Natural killer cell (primary cell): ENCODE measurements at regions not wholly inside any gene's neighbourhood (a gene's known extent, or its start where the extent isn't known, plus 50 kb on each side); places are given as distances from the start of the nearest gene placed in this dataset.
"Not testable (repeated sequence)": the region's sequence is repeated elsewhere in the genome, so short reads cannot be mapped to it uniquely, and the experiment has no call there.

ENCODE experiments used
- ATAC-seq, 3 donors: fragments of 150-1000 bp in 2 of 3; fragments of 200-7000 bp in 1 of 3; cut with Tn5 transposase; 1 replicate in 1 of 3; 2 replicates in 2 of 3; pipeline ENCODE4 v1.10.0; 2021; ENCODE audit warnings: mild to moderate bottlenecking in 2 of 3, moderate library complexity in 2 of 3
- DNase-seq, 2 donors: peaks; one replicate each; pipeline versions ENCODE4 v3.0.0 to v3.0.0-alpha.2; 2013 to 2021; ENCODE audit warnings: mixed read lengths in 1 of 2
- H3K27ac ChIP-seq: one replicate; pipeline ENCODE4 v1.5.1; 2013; ENCODE audit warnings: mild to moderate bottlenecking, low read length
- H3K27me3 ChIP-seq: one replicate; pipeline ENCODE4 v1.6.1; 2013; ENCODE audit warnings: low read length; ENCODE audit not compliant: control insufficient read depth, insufficient read depth
- H3K36me3 ChIP-seq: one replicate; pipeline ENCODE4 v1.6.1; 2013; ENCODE audit warnings: low read length; ENCODE audit not compliant: control insufficient read depth, insufficient read depth
- H3K4me1 ChIP-seq: one replicate; pipeline ENCODE4 v1.6.1; 2013; ENCODE audit warnings: low read length; ENCODE audit not compliant: control insufficient read depth, insufficient read depth
- H3K4me3 ChIP-seq: one replicate; pipeline ENCODE4 v1.5.1; 2013; ENCODE audit warnings: low read length
- H3K9me3 ChIP-seq: one replicate; pipeline ENCODE4 v1.6.1; 2013; ENCODE audit warnings: low read length; ENCODE audit not compliant: control insufficient read depth, insufficient read depth
- H3K27ac Mint-ChIP-seq, 2 donors: one replicate each; pipeline ENCODE4 v1.8.0; 2022; ENCODE audit warnings: mild to moderate bottlenecking in 2 of 2, mixed read lengths in 2 of 2, moderate library complexity in 1 of 2
- H3K27me3 Mint-ChIP-seq, 2 donors: one replicate each; pipeline ENCODE4 v1.8.0; 2022; ENCODE audit warnings: low read depth in 2 of 2, mixed read lengths in 2 of 2
- H3K36me3 Mint-ChIP-seq: one replicate; pipeline ENCODE4 v1.8.0; 2022; ENCODE audit warnings: mixed read lengths
- H3K4me1 Mint-ChIP-seq, 2 donors: one replicate each; pipeline ENCODE4 v1.8.0; 2022; ENCODE audit warnings: mixed read lengths in 2 of 2
- H3K4me3 Mint-ChIP-seq: one replicate; pipeline ENCODE4 v1.8.0; 2022; ENCODE audit warnings: mild to moderate bottlenecking, moderate library complexity, mixed read lengths
- H3K9me3 Mint-ChIP-seq, 2 donors: one replicate each; pipeline ENCODE4 v1.8.0; 2022; ENCODE audit warnings: mixed read lengths in 2 of 2
- CTCF ChIP-seq: fragments of 200-600 bp; IDR thresholded peaks from one replicate; pipeline ENCODE4 v1.8.0; 2022; ENCODE audit warnings: antibody characterized with exemption
- WGBS: methylation state at CpG from one replicate; pipeline ENCODE4 v1.1.7; 2013; ENCODE audit warnings: missing lambda C conversion rate; ENCODE audit not compliant: insufficient coverage; 5-methylcytosine and 5-hydroxymethylcytosine counted together
- intact Hi-C: fragments of 100-400 bp; cut with micrococcal nuclease; formaldehyde crosslinking; loops from one replicate; pipeline ENCODE4 v1.14.2; 2022

- ATAC-seq, H3K4me3 Mint-ChIP-seq, H3K4me1 Mint-ChIP-seq, H3K27me3 ChIP-seq, intact Hi-C loops, H3K4me1 ChIP-seq, H3K9me3 ChIP-seq, H3K36me3 Mint-ChIP-seq, H3K4me3 ChIP-seq, H3K27ac Mint-ChIP-seq, H3K27me3 Mint-ChIP-seq, H3K27ac ChIP-seq, H3K36me3 ChIP-seq, DNase-seq: not testable (repeated sequence)
- peaks cover 10 to 13% of the 10 kb centered on the region in 2 donors for H3K9me3 Mint-ChIP-seq
- 94% methylated on average over 30 of the region's 30 CpGs for WGBS
These were observed 325.4 kb downstream of the PPP1R3A start for GRCh38 chr7:113593455-113593854.

DNA sequence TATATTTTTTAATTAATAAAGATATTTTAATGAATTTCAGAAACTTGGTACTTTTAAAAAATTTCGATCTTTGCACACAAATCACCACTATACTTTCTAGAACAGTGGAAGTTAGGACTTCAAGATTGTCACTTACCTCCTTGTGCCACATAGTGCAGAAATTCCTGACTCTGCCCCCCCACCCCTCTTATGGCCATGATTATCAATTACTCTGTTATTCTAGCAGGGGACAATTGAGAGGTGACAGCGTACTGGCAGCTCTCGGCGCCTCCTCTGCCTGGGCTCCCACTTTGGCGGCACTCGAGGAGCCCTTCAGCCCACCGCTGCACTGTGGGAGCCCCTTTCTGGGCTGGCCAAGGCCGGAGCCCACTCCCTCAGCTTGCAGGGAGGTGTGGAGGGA lies 325.9 kb downstream of the PPP1R3A start:
- H3K9me3 Mint-ChIP-seq, H3K27ac ChIP-seq, ATAC-seq, H3K36me3 ChIP-seq, H3K36me3 Mint-ChIP-seq, H3K27ac Mint-ChIP-seq, H3K4me1 ChIP-seq, H3K27me3 Mint-ChIP-seq, H3K4me1 Mint-ChIP-seq, intact Hi-C loops, H3K9me3 ChIP-seq, H3K4me3 ChIP-seq, H3K4me3 Mint-ChIP-seq, DNase-seq, H3K27me3 ChIP-seq: not testable (repeated sequence)
- WGBS: 88% methylated on average over 7 of the region's 8 CpGs

- Mint-ChIP-seq H3K4me1 (no peaks in the 10 kb centered on the region), H3K27me3 (no peaks in the 10 kb centered on the region), H3K27ac (no peak overlapping the region), H3K4me3 (no peak overlapping the region), H3K9me3 (peaks cover 13 to 15% of the 10 kb centered on the region in 2 donors), H3K36me3 (no peaks in the 10 kb centered on the region)
- H3K27ac ChIP-seq: no peak overlapping the region
- no peak for ATAC-seq
- no peak for DNase-seq
- H3K27me3 ChIP-seq: no peaks in the 10 kb centered on the region
- no peak overlapping the region for H3K4me3 ChIP-seq
- H3K4me1 ChIP-seq: no peaks in the 10 kb centered on the region
- no peak for TF ChIP-seq CTCF
- H3K9me3 ChIP-seq: peaks cover 3% of the 10 kb centered on the region
- H3K36me3 ChIP-seq: no peaks in the 10 kb centered on the region
- intact Hi-C loops: no loop called here
These were observed 336.3 kb downstream of the PPP1R3A start for GRCh38 chr7:113582471-113582870.

DNA sequence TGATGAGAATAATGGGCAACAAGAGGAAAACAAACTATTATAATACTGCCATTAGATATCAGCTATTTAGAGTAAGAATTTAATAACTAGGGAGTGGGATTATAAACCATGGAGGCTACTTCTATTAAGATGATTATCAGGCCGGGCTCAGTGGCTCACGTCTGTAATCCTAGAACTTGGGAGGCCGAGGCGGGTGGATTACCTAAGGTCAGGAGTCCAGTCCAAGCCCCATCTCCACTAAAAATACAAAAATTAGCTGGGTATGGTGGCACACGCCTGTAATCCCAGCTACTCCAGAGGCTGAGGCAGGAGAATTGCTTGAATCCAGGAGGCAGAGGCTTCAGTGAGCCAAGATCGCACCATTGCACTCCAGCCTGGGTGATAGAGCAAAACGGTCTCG lies 355.6 kb downstream of the PPP1R3A start:
- H3K4me1 Mint-ChIP-seq, ATAC-seq, H3K36me3 ChIP-seq, H3K27me3 ChIP-seq, intact Hi-C loops, H3K4me3 Mint-ChIP-seq, H3K4me1 ChIP-seq, H3K27ac Mint-ChIP-seq, H3K9me3 ChIP-seq, DNase-seq, H3K27ac ChIP-seq, H3K36me3 Mint-ChIP-seq, H3K27me3 Mint-ChIP-seq, H3K4me3 ChIP-seq, H3K9me3 Mint-ChIP-seq: not testable (repeated sequence)
- WGBS: 82% methylated on average over 8 of the region's 8 CpGs

DNA sequence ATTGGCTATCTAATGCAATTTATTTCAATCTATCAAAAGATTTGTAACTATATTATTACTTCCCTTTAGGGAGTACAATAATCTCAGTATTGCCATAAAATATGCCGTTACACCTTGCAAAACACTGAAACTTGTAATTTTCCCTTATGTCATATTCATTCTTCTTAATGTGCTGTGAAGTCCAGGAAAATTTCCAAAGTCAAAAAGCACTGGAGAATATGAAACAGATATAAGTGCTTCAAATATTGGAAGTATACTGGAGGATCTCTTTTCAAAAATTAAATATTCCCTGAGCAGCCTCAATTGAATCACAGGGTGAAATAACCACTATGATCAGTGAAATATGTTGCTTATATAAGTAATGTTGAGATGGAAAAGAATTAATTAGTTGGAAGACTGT lies 356.0 kb downstream of the PPP1R3A start:
- WGBS: no CpG with 5 or more reads among the region's 1 CpG
- Histone ChIP-seq H3K36me3 (no peaks in the 10 kb centered on the region), H3K9me3 (no peaks in the 10 kb centered on the region), H3K4me1 (no peaks in the 10 kb centered on the region), H3K27me3 (no peaks in the 10 kb centered on the region), H3K27ac (no peak overlapping the region), H3K4me3 (no peak overlapping the region)
- no peak for TF ChIP-seq CTCF
- Mint-ChIP-seq H3K36me3 (no peaks in the 10 kb centered on the region), H3K4me1 (no peaks in the 10 kb centered on the region), H3K27ac (no peak overlapping the region), H3K9me3 (peaks cover 2% of the 10 kb centered on the region in 2 donors), H3K27me3 (no peaks in the 10 kb centered on the region), H3K4me3 (no peak overlapping the region)
- DNase-seq (no peak), ATAC-seq (no peak)
- intact Hi-C loops: no loop called here
